HEK293 (cell line): ENCODE measurements at regions not wholly inside any gene's neighbourhood (a gene's known extent, or its start where the extent isn't known, plus 50 kb on each side); places are given as distances from the start of the nearest gene placed in this dataset.

Experiments used
- CTCF ChIA-PET: fragments of 350-600 bp; formaldehyde crosslinking; extraction: SDS; loops from one replicate; lab custom pipeline; 2021; ENCODE audit warnings: antibody characterized with exemption; lab: Yijun Ruan, JAX
- POLR2A ChIA-PET: fragments of 300-600 bp; formaldehyde crosslinking; extraction: SDS; loops from one replicate; lab custom pipeline; 2020; ENCODE audit warnings: antibody characterized with exemption, inconsistent platforms; lab: Yijun Ruan, JAX
- H3K27ac ChIP-seq: fragments of 200-500 bp; sonication (Bioruptor generic); 2 replicates; pipeline ENCODE4 v1.5.1; 2014; ENCODE audit warnings: low read depth, low read length, control low read depth, inconsistent platforms; ENCODE audit errors: extremely low read depth
- H3K36me3 ChIP-seq, 2 experiments: fragments of 200-500 bp in 1 of 2; sonication (Bioruptor generic) in 1 of 2; 1 replicate in 1 of 2; 2 replicates in 1 of 2; pipeline ENCODE4 v1.5.1; 2014 to 2017; ENCODE audit warnings: inconsistent platforms in 2 of 2, low read length in 2 of 2; ENCODE audit not compliant: control insufficient read depth in 2 of 2, insufficient read depth in 1 of 2
- H3K4me1 ChIP-seq: fragments of 200-500 bp; sonication (Bioruptor generic); 2 replicates; pipeline ENCODE4 v1.5.1; 2014; ENCODE audit warnings: mild to moderate bottlenecking, low read length, inconsistent platforms; ENCODE audit not compliant: control insufficient read depth, insufficient read depth
- H3K4me3 ChIP-seq: 2 replicates; pipeline ENCODE4 v1.5.1; 2011; ENCODE audit warnings: low read depth, mild to moderate bottlenecking, control low read depth, low read length, moderate library complexity
- H3K9me3 ChIP-seq: fragments of 200-500 bp; sonication (Bioruptor generic); 2 replicates; pipeline ENCODE4 v1.5.1; 2014; ENCODE audit warnings: low read depth, low read length, inconsistent platforms; ENCODE audit not compliant: control insufficient read depth, insufficient read depth
- FEZF1 ChIP-seq: fragments of 450-650 bp; formaldehyde crosslinking; IDR thresholded peaks from 2 replicates; pipeline ENCODE4 v1.5.1; 2016; ENCODE audit warnings: missing biosample characterization, missing genetic modification characterization
- GLI2 ChIP-seq: fragments of 450-650 bp; formaldehyde crosslinking; IDR thresholded peaks from 2 replicates; pipeline ENCODE4; 2017; ENCODE audit warnings: missing biosample characterization, missing genetic modification characterization, low read depth, borderline replicate concordance
- GLIS2 ChIP-seq: fragments of 450-650 bp; formaldehyde crosslinking; IDR thresholded peaks from 2 replicates; pipeline ENCODE4 v1.5.1; 2016; ENCODE audit warnings: missing biosample characterization, missing genetic modification characterization
- KLF8 ChIP-seq: fragments of 450-650 bp; formaldehyde crosslinking; IDR thresholded peaks from 2 replicates; pipeline ENCODE4 v1.5.1; 2016; ENCODE audit warnings: missing biosample characterization, missing genetic modification characterization
- PRDM1 ChIP-seq: fragments of 450-650 bp; formaldehyde crosslinking; IDR thresholded peaks from 2 replicates; pipeline ENCODE4; 2016; ENCODE audit warnings: missing biosample characterization, missing genetic modification characterization
- REPIN1 ChIP-seq: fragments of 450-650 bp; formaldehyde crosslinking; IDR thresholded peaks from 2 replicates; pipeline ENCODE4 v1.5.1; 2017; ENCODE audit warnings: missing biosample characterization, missing genetic modification characterization, low read depth
- SCRT1 ChIP-seq: fragments of 450-650 bp; formaldehyde crosslinking; IDR thresholded peaks from 2 replicates; pipeline ENCODE4 v1.5.1; 2016; ENCODE audit warnings: missing biosample characterization, missing genetic modification characterization, borderline replicate concordance
- SCRT2 ChIP-seq: fragments of 450-650 bp; formaldehyde crosslinking; IDR thresholded peaks from 2 replicates; pipeline ENCODE4 v1.5.1; 2016; ENCODE audit warnings: missing biosample characterization, missing genetic modification characterization
- ZBTB17 ChIP-seq: fragments of 450-650 bp; formaldehyde crosslinking; IDR thresholded peaks from 2 replicates; pipeline ENCODE4 v1.5.1; 2016; ENCODE audit warnings: missing biosample characterization, missing genetic modification characterization
- ZBTB20 ChIP-seq: fragments of 450-650 bp; formaldehyde crosslinking; IDR thresholded peaks from 2 replicates; pipeline ENCODE4 v1.5.1; 2016; ENCODE audit warnings: missing biosample characterization, missing genetic modification characterization
- ZBTB21 ChIP-seq: fragments of 450-650 bp; formaldehyde crosslinking; IDR thresholded peaks from 2 replicates; pipeline ENCODE4 v1.5.1; 2017; ENCODE audit warnings: missing biosample characterization, missing genetic modification characterization
- ZBTB6 ChIP-seq: fragments of 450-650 bp; formaldehyde crosslinking; IDR thresholded peaks from 2 replicates; pipeline ENCODE4 v1.5.1; 2017; ENCODE audit warnings: missing biosample characterization, missing genetic modification characterization
- ZFP69B ChIP-seq: fragments of 450-650 bp; formaldehyde crosslinking; IDR thresholded peaks from 2 replicates; pipeline ENCODE4 v1.5.1; 2016; ENCODE audit warnings: missing biosample characterization, missing genetic modification characterization
- ZNF114 ChIP-seq: fragments of 450-650 bp; formaldehyde crosslinking; IDR thresholded peaks from 2 replicates; pipeline ENCODE4 v1.5.0; 2017; ENCODE audit warnings: missing biosample characterization, missing genetic modification characterization
- ZNF121 ChIP-seq: fragments of 450-650 bp; formaldehyde crosslinking; IDR thresholded peaks from 2 replicates; pipeline ENCODE4 v1.5.1; 2016; ENCODE audit warnings: missing biosample characterization, missing genetic modification characterization
- ZNF132 ChIP-seq: fragments of 450-650 bp; formaldehyde crosslinking; IDR thresholded peaks from 2 replicates; pipeline ENCODE4 v1.5.1; 2017; ENCODE audit warnings: missing biosample characterization, missing genetic modification characterization, borderline replicate concordance
- ZNF140 ChIP-seq: fragments of 450-650 bp; formaldehyde crosslinking; IDR thresholded peaks from 2 replicates; pipeline ENCODE4 v1.5.1; 2016; ENCODE audit warnings: missing biosample characterization, missing genetic modification characterization
- ZNF174 ChIP-seq: fragments of 450-650 bp; formaldehyde crosslinking; IDR thresholded peaks from 2 replicates; pipeline ENCODE4 v1.5.0; 2017; ENCODE audit warnings: missing biosample characterization, mild to moderate bottlenecking, missing genetic modification characterization
- ZNF221 ChIP-seq: fragments of 450-650 bp; formaldehyde crosslinking; IDR thresholded peaks from 2 replicates; pipeline ENCODE4 v1.5.1; 2017; ENCODE audit warnings: missing biosample characterization, missing genetic modification characterization, borderline replicate concordance
- ZNF266 ChIP-seq: fragments of 450-650 bp; formaldehyde crosslinking; IDR thresholded peaks from 2 replicates; pipeline ENCODE4 v1.5.1; 2016; ENCODE audit warnings: missing biosample characterization, missing genetic modification characterization, low read depth
- ZNF341 ChIP-seq: fragments of 450-650 bp; formaldehyde crosslinking; IDR thresholded peaks from 2 replicates; pipeline ENCODE4; 2016; ENCODE audit warnings: low read depth, missing biosample characterization, missing genetic modification characterization
- ZNF354C ChIP-seq: fragments of 450-650 bp; formaldehyde crosslinking; IDR thresholded peaks from 2 replicates; pipeline ENCODE4 v1.5.1; 2016; ENCODE audit warnings: missing biosample characterization, missing genetic modification characterization, low read depth, borderline replicate concordance
- ZNF398 ChIP-seq: fragments of 450-650 bp; formaldehyde crosslinking; IDR thresholded peaks from 2 replicates; pipeline ENCODE4 v1.5.1; 2017; ENCODE audit warnings: missing biosample characterization, missing genetic modification characterization
- ZNF585B ChIP-seq: fragments of 450-650 bp; formaldehyde crosslinking; IDR thresholded peaks from 2 replicates; pipeline ENCODE4 v1.5.1; 2016; ENCODE audit warnings: missing biosample characterization, missing genetic modification characterization
- ZNF610 ChIP-seq: fragments of 450-650 bp; formaldehyde crosslinking; IDR thresholded peaks from 2 replicates; pipeline ENCODE4 v1.5.1; 2016; ENCODE audit warnings: missing biosample characterization, missing genetic modification characterization, borderline replicate concordance
- ZNF660 ChIP-seq: fragments of 450-650 bp; IDR thresholded peaks from 2 replicates; pipeline ENCODE4 v1.5.1; 2018; ENCODE audit warnings: missing biosample characterization, mild to moderate bottlenecking, missing genetic modification characterization
- ZNF677 ChIP-seq: fragments of 450-650 bp; IDR thresholded peaks from 2 replicates; pipeline ENCODE4 v1.5.0; 2018; ENCODE audit warnings: missing biosample characterization, mild to moderate bottlenecking, missing genetic modification characterization, moderate library complexity
- ZXDB ChIP-seq: fragments of 450-650 bp; formaldehyde crosslinking; IDR thresholded peaks from 2 replicates; pipeline ENCODE4 v1.5.1; 2016; ENCODE audit warnings: missing biosample characterization, missing genetic modification characterization
- TF ChIP-seq, protein P1 (sequence below): fragments of 450-650 bp; formaldehyde crosslinking; IDR thresholded peaks from 2 replicates; pipeline ENCODE4 v1.5.1; 2016; ENCODE audit warnings: missing biosample characterization, missing genetic modification characterization
- TF ChIP-seq, protein P2 (sequence below): fragments of 450-650 bp; formaldehyde crosslinking; IDR thresholded peaks from 2 replicates; pipeline ENCODE4 v1.5.1; 2016; ENCODE audit warnings: missing biosample characterization, missing genetic modification characterization

DNA sequence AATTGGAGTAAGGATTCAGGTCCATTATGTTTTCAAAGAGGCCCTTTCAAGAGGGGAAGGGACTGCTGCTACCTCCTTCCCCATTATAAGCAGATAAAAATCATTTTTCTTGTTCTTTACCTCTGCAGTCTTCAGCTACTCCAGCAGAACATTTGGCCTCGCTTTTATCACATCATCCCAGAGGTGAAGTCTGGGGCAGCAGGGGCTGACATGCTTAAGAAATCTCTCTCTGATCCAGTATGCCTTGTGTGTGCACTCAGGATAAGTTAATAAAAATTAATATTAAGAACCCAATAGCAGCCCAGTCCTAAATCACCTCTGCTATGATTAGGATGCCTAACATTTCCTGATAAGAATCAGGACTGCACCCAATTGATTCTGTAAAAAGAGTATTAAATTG lies 306.9 kb upstream of the NREP start:
- CTCF ChIA-PET = no interaction called here
- no peaks in the 10 kb centered on the region for H3K4me1 ChIP-seq
- no peaks in the 10 kb centered on the region for H3K36me3 ChIP-seq
- TF ChIP-seq SCRT2 (tag by site-specific recombination) (no peak), GLI2 (tag by site-specific recombination) (no peak), ZNF677 (tag by site-specific recombination) (no peak), ZNF398 (tag by site-specific recombination) (no peak), ZNF174 (tag by site-specific recombination) (no peak), ZNF114 (tag by site-specific recombination) (no peak), ZNF266 (tag by site-specific recombination) (no peak), ZNF221 (tag by site-specific recombination) (no peak), PRDM1 (no peak), ZBTB6 (tag by site-specific recombination) (no peak), ZBTB21 (tag by site-specific recombination) (no peak)
- TF ChIP-seq, protein P1, sequence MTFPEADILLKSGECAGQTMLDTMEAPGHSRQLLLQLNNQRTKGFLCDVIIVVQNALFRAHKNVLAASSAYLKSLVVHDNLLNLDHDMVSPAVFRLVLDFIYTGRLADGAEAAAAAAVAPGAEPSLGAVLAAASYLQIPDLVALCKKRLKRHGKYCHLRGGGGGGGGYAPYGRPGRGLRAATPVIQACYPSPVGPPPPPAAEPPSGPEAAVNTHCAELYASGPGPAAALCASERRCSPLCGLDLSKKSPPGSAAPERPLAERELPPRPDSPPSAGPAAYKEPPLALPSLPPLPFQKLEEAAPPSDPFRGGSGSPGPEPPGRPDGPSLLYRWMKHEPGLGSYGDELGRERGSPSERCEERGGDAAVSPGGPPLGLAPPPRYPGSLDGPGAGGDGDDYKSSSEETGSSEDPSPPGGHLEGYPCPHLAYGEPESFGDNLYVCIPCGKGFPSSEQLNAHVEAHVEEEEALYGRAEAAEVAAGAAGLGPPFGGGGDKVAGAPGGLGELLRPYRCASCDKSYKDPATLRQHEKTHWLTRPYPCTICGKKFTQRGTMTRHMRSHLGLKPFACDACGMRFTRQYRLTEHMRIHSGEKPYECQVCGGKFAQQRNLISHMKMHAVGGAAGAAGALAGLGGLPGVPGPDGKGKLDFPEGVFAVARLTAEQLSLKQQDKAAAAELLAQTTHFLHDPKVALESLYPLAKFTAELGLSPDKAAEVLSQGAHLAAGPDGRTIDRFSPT (tag by site-specific recombination) = no peak
- H3K27ac ChIP-seq = no peak overlapping the region
- H3K4me3 ChIP-seq = no peak overlapping the region
- no peaks in the 10 kb centered on the region for H3K9me3 ChIP-seq
- POLR2A ChIA-PET = no interaction called here

GRCh38 chr5:112063191-112063590 lies 306.2 kb upstream of the NREP start:
- H3K36me3 ChIP-seq = no peaks in the 10 kb centered on the region
- TF ChIP-seq FEZF1 (tag by site-specific recombination) = no peak
- TF ChIP-seq ZFP69B = no peak
- no peak for TF ChIP-seq REPIN1 (tag by site-specific recombination)
- TF ChIP-seq ZNF140 (tag by site-specific recombination) = no peak
- TF ChIP-seq GLIS2 = no peak
- TF ChIP-seq ZNF610 = no peak
- no peak for TF ChIP-seq ZNF354C (tag by site-specific recombination)
- POLR2A ChIA-PET = no interaction called here
- H3K4me1 ChIP-seq = no peaks in the 10 kb centered on the region
- H3K4me3 ChIP-seq = no peak overlapping the region
- no peak overlapping the region for H3K27ac ChIP-seq
- no peaks in the 10 kb centered on the region for H3K9me3 ChIP-seq
- CTCF ChIA-PET = no interaction called here

- no peaks in the 10 kb centered on the region for H3K4me1 ChIP-seq
- no peaks in the 10 kb centered on the region for H3K9me3 ChIP-seq
- H3K36me3 ChIP-seq = no peaks in the 10 kb centered on the region
- CTCF ChIA-PET = interaction anchor here (0.5 kb wide), 1 partner anchor 10 kb away, joined by 3 read pairs; no protein-coding TSS in a partner anchor
- no peak overlapping the region for H3K27ac ChIP-seq
- POLR2A ChIA-PET = no interaction called here
- H3K4me3 ChIP-seq = no peak overlapping the region
- no peak for TF ChIP-seq ZNF132
- no peak for TF ChIP-seq ZNF660 (tag by site-specific recombination)
- TF ChIP-seq ZNF121 (tag by site-specific recombination) = no peak
- no peak for TF ChIP-seq PRDM1
- no peak for TF ChIP-seq ZBTB20
- TF ChIP-seq ZBTB17 (tag by site-specific recombination) = no peak
- no peak for TF ChIP-seq ZNF341 (tag by site-specific recombination)
- TF ChIP-seq KLF8 = no peak
- no peak for TF ChIP-seq SCRT1 (tag by site-specific recombination)
- TF ChIP-seq, protein P2, sequence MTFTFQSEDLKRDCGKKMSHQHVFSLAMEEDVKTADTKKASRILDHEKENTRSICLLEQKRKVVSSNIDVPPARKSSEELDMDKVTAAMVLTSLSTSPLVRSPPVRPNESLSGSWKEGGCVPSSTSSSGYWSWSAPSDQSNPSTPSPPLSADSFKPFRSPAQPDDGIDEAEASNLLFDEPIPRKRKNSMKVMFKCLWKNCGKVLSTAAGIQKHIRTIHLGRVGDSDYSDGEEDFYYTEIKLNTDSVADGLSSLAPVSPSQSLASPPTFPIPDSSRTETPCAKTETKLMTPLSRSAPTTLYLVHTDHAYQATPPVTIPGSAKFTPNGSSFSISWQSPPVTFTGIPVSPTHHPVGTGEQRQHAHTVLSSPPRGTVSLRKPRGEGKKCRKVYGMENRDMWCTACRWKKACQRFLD (tag by site-specific recombination) = no peak
- TF ChIP-seq ZNF585B = no peak
- TF ChIP-seq ZXDB (tag by site-specific recombination) = no peak
Measured at GRCh38 chr5:112062181-112062580, 305.2 kb upstream of the NREP start.
